ENCODE measurements at regions not wholly inside any gene's neighbourhood (a gene's known extent, or its start where the extent isn't known, plus 50 kb on each side); places are given as distances from the start of the nearest gene placed in this dataset.

GRCh38 chr17:13272296-13272695 lies 254.5 kb upstream of the ELAC2 start:
- TF ChIP-seq, protein P1, sequence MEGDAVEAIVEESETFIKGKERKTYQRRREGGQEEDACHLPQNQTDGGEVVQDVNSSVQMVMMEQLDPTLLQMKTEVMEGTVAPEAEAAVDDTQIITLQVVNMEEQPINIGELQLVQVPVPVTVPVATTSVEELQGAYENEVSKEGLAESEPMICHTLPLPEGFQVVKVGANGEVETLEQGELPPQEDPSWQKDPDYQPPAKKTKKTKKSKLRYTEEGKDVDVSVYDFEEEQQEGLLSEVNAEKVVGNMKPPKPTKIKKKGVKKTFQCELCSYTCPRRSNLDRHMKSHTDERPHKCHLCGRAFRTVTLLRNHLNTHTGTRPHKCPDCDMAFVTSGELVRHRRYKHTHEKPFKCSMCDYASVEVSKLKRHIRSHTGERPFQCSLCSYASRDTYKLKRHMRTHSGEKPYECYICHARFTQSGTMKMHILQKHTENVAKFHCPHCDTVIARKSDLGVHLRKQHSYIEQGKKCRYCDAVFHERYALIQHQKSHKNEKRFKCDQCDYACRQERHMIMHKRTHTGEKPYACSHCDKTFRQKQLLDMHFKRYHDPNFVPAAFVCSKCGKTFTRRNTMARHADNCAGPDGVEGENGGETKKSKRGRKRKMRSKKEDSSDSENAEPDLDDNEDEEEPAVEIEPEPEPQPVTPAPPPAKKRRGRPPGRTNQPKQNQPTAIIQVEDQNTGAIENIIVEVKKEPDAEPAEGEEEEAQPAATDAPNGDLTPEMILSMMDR (IDR thresholded peaks at IDR 0.05), result no peak
- Histone ChIP-seq H3K9me3 (replicated peaks in 1 of 2; ENCODE audit: control insufficient read depth in 1 of 2, insufficient read depth in 1 of 2, low read length in 2 of 2) (peaks cover 8 to 19% of the 10 kb centered on the region in 2 donors), H3K4me1 (ENCODE audit: control insufficient read depth in 1 of 2, insufficient read depth in 2 of 2, low read length in 2 of 2) (no peaks in the 10 kb centered on the region), H3K27ac (ENCODE audit: low read depth in 1 of 2, low read length in 2 of 2) (no peak overlapping the region), H3K4me3 (replicated peaks in 1 of 3; ENCODE audit: low read depth in 2 of 3, low read length in 3 of 3) (no peak overlapping the region), H3K9ac (ENCODE audit: insufficient read depth, low read length, poor library complexity, severe bottlenecking) (no peak overlapping the region), H4K20me1 (ENCODE audit: insufficient read depth, low read length) (no peaks in the 10 kb centered on the region), H2AFZ (ENCODE audit: insufficient read depth, low read depth, low read length, poor library complexity, severe bottlenecking) (no peak overlapping the region), H3K79me2 (ENCODE audit: insufficient read depth, low read length) (no peaks in the 10 kb centered on the region), H3K4me2 (replicated peaks; ENCODE audit: extremely low read depth, low read length, poor library complexity, severe bottlenecking) (no peak overlapping the region), H3K27me3 (ENCODE audit: control insufficient read depth in 2 of 2, insufficient read depth in 2 of 2, low read length in 2 of 2) (no peaks in the 10 kb centered on the region), H3K36me3 (replicated peaks in 1 of 2; ENCODE audit: control insufficient read depth in 1 of 2, insufficient read depth in 2 of 2, low read length in 2 of 2) (no peaks in the 10 kb centered on the region)
- H3K36me3 Mint-ChIP-seq, result no peaks in the 10 kb centered on the region
- H3K4me3 Mint-ChIP-seq, result no peak overlapping the region
- H3K9me3 Mint-ChIP-seq, result peaks cover 3 to 25% (median 10%) of the 10 kb centered on the region in 7 donors
- no peak for DNase-seq
- intact Hi-C loops (cut with micrococcal nuclease), result no loop called here
- H3K4me1 Mint-ChIP-seq, result no peaks in the 10 kb centered on the region
- H3K27me3 Mint-ChIP-seq (ENCODE audit: low read depth in 3 of 3), result peaks cover 0 to 1% (median 0%) of the 10 kb centered on the region in 3 donors
- H3K27ac Mint-ChIP-seq, result no peak overlapping the region
- WGBS (ENCODE audit: insufficient coverage), result 83% methylated on average over 1 of the region's 4 CpGs

DNA sequence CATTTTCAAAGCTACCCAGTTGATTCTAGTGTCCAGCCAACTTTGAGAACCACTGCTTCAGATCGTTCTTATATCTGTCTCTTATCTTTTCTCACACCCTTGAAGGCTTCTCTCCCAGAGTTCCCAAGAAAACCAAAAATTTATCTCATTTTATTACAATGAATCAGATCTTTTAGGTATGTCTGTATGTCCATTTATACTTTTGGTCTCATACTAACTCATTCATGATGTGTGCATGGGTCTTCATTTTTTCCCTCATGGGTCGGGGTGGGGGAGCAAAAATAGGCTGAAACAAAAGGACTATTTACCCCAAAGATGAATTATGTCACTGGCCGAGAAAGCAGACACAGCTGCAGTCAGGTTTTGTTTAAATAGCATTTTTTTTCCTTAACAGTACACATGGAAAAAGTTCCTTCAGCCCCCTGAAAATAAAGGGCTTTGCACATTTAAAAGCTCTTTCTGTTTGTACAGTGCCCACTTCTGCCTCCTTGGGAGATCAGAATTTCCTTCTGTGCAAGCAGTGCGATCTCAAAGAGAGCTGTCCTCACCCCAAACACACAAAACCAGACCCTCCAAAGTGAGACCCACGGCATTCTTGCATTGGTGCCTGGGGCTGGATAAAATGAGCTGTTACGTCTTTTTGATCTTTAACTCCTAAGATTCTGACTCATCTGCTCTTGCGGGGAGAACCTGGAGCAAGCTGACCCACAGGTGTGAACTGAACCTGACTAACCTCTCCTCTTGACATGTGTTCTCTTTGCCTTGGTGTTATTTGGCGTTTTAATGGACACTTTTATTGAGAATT lies 251.2 kb upstream of the ELAC2 start:
- H3K36me3 ChIP-seq (replicated peaks in 1 of 2; ENCODE audit: control insufficient read depth in 1 of 2, insufficient read depth in 2 of 2, low read length in 2 of 2), result no peaks in the 10 kb centered on the region
- TF ChIP-seq, protein P1 (IDR thresholded peaks at IDR 0.05), result no peak
- no peaks in the 10 kb centered on the region for H3K4me1 ChIP-seq (ENCODE audit: control insufficient read depth in 1 of 2, insufficient read depth in 2 of 2, low read length in 2 of 2)
- WGBS (ENCODE audit: insufficient coverage), result 83% methylated on average over 1 of the region's 8 CpGs
- no peaks in the 10 kb centered on the region for H4K20me1 ChIP-seq (ENCODE audit: insufficient read depth, low read length)
- Mint-ChIP-seq H3K36me3 (no peaks in the 10 kb centered on the region), H3K27me3 (ENCODE audit: low read depth in 3 of 3) (peaks cover 0 to 1% (median under 1%) of the 10 kb centered on the region in 3 donors), H3K9me3 (peaks cover 3 to 19% (median 11%) of the 10 kb centered on the region in 7 donors), H3K4me1 (no peaks in the 10 kb centered on the region), H3K4me3 (no peak overlapping the region), H3K27ac (no peak overlapping the region)
- no peak overlapping the region for H3K27ac ChIP-seq (ENCODE audit: low read depth in 1 of 2, low read length in 2 of 2)
- no peak overlapping the region for H3K4me2 ChIP-seq (replicated peaks; ENCODE audit: extremely low read depth, low read length, poor library complexity, severe bottlenecking)
- no peak overlapping the region for H2AFZ ChIP-seq (ENCODE audit: insufficient read depth, low read depth, low read length, poor library complexity, severe bottlenecking)
- no peaks in the 10 kb centered on the region for H3K79me2 ChIP-seq (ENCODE audit: insufficient read depth, low read length)
- H3K4me3 ChIP-seq (replicated peaks in 1 of 3; ENCODE audit: low read depth in 2 of 3, low read length in 3 of 3), result no peak overlapping the region
- intact Hi-C loops (cut with micrococcal nuclease), result no loop called here
- DNase-seq, result no peak
- H3K9me3 ChIP-seq (replicated peaks in 1 of 2; ENCODE audit: control insufficient read depth in 1 of 2, insufficient read depth in 1 of 2, low read length in 2 of 2), result peaks cover 5 to 19% of the 10 kb centered on the region in 2 donors
- no peak overlapping the region for H3K9ac ChIP-seq (ENCODE audit: insufficient read depth, low read length, poor library complexity, severe bottlenecking)
- H3K27me3 ChIP-seq (ENCODE audit: control insufficient read depth in 2 of 2, insufficient read depth in 2 of 2, low read length in 2 of 2), result no peaks in the 10 kb centered on the region

Measured in CD14-positive monocyte (primary cell).